Kidney (tissue), 13 donors: ENCODE measurements at regions not wholly inside any gene's neighbourhood (a gene's known extent, or its start where the extent isn't known, plus 50 kb on each side); places are given as distances from the start of the nearest gene placed in this dataset.

ENCODE experiments used
- DNase-seq, 5 donors: peaks; one replicate each; pipeline ENCODE4 v3.0.0-alpha.2; 2013 to 2020
- FAIRE-seq: peaks from 2 replicates; lab custom pipeline; 2012; peaks lifted over from hg19 to GRCh38; lab: Jason Lieb, UNC
- H3K27ac ChIP-seq, 2 donors: one replicate each; pipeline ENCODE4 v1.7.0; 2013; ENCODE audit warnings: low read depth in 2 of 2, low read length in 2 of 2, inconsistent platforms in 1 of 2
- H3K27me3 ChIP-seq: one replicate; pipeline ENCODE4 v1.7.1; 2013; ENCODE audit warnings: low read length, inconsistent platforms; ENCODE audit not compliant: control insufficient read depth, insufficient read depth
- H3K36me3 ChIP-seq, 3 donors: one replicate each; pipeline versions ENCODE4 v1.7.0 to v1.7.1; 2013; ENCODE audit warnings: low read length in 3 of 3, control low read depth in 1 of 3, inconsistent platforms in 1 of 3; ENCODE audit not compliant: insufficient read depth in 3 of 3, control insufficient read depth in 2 of 3
- H3K4me1 ChIP-seq, 3 donors: one replicate each; pipeline versions ENCODE4 v1.7.0 to v1.7.1; 2013; ENCODE audit warnings: low read length in 3 of 3, inconsistent platforms in 1 of 3, low read depth in 1 of 3; ENCODE audit not compliant: control insufficient read depth in 2 of 3, insufficient read depth in 2 of 3
- H3K4me3 ChIP-seq, 3 donors: one replicate each; pipeline versions ENCODE4 v1.7.0 to v1.8.1; 2013; ENCODE audit warnings: low read length in 3 of 3, control low read depth in 1 of 3, inconsistent platforms in 1 of 3
- H3K9ac ChIP-seq, 3 donors: one replicate each; pipeline versions ENCODE4 v1.7.0 to v1.7.1; 2013; ENCODE audit warnings: low read length in 3 of 3, control low read depth in 1 of 3, inconsistent platforms in 1 of 3
- H3K9me3 ChIP-seq, 3 donors: one replicate each; pipeline versions ENCODE4 v1.7.0 to v1.7.1; 2013; ENCODE audit warnings: low read length in 3 of 3, control low read depth in 1 of 3, inconsistent platforms in 1 of 3; ENCODE audit not compliant: control insufficient read depth in 2 of 3, insufficient read depth in 1 of 3
- intact Hi-C: fragments of 100-400 bp; cut with DNase I; formaldehyde crosslinking; loops from one replicate; pipeline ENCODE4 v1.11.1; 2022
- TF ChIP-seq, protein P1 (sequence below): IDR thresholded peaks from 3 replicates; pipeline ENCODE4 v1.5.1; 2012; ENCODE audit warnings: mild to moderate bottlenecking, moderate library complexity, borderline replicate concordance; ENCODE audit not compliant: insufficient read depth; ENCODE audit errors: extremely low read depth
- donor health status: control.
- donor health status: control.
- donor health status: control.
- donor health status: control.
- donor health status: control.
- donor health status: DM: yes; HTN: yes; CAD: no.
- donor health status: Normal renal cell carcinoma (clear cell type).

- Histone ChIP-seq H3K27me3 (no peaks in the 10 kb centered on the region), H3K9me3 (no peaks in the 10 kb centered on the region), H3K9ac (no peak overlapping the region), H3K27ac (no peak overlapping the region), H3K4me3 (no peak overlapping the region), H3K4me1 (no peaks in the 10 kb centered on the region), H3K36me3 (no peaks in the 10 kb centered on the region)
- intact Hi-C loops = no loop called here
- TF ChIP-seq, protein P1, sequence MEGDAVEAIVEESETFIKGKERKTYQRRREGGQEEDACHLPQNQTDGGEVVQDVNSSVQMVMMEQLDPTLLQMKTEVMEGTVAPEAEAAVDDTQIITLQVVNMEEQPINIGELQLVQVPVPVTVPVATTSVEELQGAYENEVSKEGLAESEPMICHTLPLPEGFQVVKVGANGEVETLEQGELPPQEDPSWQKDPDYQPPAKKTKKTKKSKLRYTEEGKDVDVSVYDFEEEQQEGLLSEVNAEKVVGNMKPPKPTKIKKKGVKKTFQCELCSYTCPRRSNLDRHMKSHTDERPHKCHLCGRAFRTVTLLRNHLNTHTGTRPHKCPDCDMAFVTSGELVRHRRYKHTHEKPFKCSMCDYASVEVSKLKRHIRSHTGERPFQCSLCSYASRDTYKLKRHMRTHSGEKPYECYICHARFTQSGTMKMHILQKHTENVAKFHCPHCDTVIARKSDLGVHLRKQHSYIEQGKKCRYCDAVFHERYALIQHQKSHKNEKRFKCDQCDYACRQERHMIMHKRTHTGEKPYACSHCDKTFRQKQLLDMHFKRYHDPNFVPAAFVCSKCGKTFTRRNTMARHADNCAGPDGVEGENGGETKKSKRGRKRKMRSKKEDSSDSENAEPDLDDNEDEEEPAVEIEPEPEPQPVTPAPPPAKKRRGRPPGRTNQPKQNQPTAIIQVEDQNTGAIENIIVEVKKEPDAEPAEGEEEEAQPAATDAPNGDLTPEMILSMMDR = no peak
- DNase-seq (no peak), FAIRE-seq (no peak)
Measured at GRCh38 chr5:137560420-137560819, 61.3 kb upstream of the SPOCK1 start.
